Right cardiac atrium (tissue), 5 donors: ENCODE measurements at regions not wholly inside any gene's neighbourhood (a gene's known extent, or its start where the extent isn't known, plus 50 kb on each side); places are given as distances from the start of the nearest gene placed in this dataset.

Experiments
- ATAC-seq, 2 donors: fragments of 200-7000 bp; cut with Tn5 transposase; one replicate each; pipeline versions ENCODE4 v1.8.0 to v1.9.1; 2020; ENCODE audit warnings: moderate library complexity in 2 of 2, mild to moderate bottlenecking in 1 of 2
- DNase-seq, 3 donors: peaks; one replicate each; pipeline ENCODE4 v3.0.0-alpha.2; 2020
- H3K27ac ChIP-seq: one replicate; pipeline ENCODE4 v1.5.1; 2013; ENCODE audit warnings: mild to moderate bottlenecking, low read length, control low read depth, moderate library complexity
- H3K27me3 ChIP-seq: one replicate; pipeline ENCODE4 v1.6.1; 2013; ENCODE audit not compliant: control insufficient read depth, insufficient read depth
- H3K4me1 ChIP-seq: one replicate; pipeline ENCODE4 v1.6.1; 2013; ENCODE audit warnings: low read length; ENCODE audit not compliant: control insufficient read depth, insufficient read depth
- H3K4me3 ChIP-seq: one replicate; pipeline ENCODE4 v1.5.1; 2013; ENCODE audit warnings: low read length, control low read depth
- H3K9me3 ChIP-seq: one replicate; pipeline ENCODE4 v1.6.1; 2013; ENCODE audit warnings: low read length; ENCODE audit not compliant: control insufficient read depth
- WGBS: extraction: QIAGEN DNeasy Blood & Tissue Kit; methylation state at CpG from one replicate; pipeline ENCODE4 v1.1.7; 2013; 5-methylcytosine and 5-hydroxymethylcytosine counted together
- intact Hi-C, 4 donors: fragments of 100-400 bp; cut with DNase I; formaldehyde crosslinking; loops; one replicate each; pipeline versions ENCODE4 v1.11.0 to v1.14.0; 2022 to 2023
- donor health status: healthy with polysubstance abuse.
- donor health status: DM: no; HTN: yes; CAD: no.
- donor health status: DM: no; HTN: no; CAD: no.
- donor health status: DM: no; HTN: yes; CAD: no; lungs with severe emphysema.
- donor health status: DM: yes; HTN: yes; CAD: no.

DNA sequence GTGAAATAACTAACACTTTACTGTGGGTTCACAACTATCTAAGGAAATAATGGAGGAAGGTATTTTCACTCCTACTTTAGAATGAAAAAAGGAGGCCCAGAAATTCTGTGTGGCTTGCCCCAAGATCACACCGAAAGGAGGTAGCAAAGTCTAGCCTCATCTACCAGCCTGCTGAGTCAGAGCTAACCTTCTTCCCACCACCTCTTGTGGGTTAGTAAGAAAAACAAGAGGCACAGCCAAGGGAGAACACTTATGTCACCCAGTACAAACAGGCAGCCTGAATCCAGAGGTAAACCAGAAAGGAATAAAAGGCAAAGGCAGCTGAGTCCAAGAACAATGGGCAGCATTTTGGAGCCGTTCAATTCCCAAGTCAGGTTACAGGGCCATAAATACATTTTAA lies 91.9 kb upstream of the RASEF start:
- no peaks in the 10 kb centered on the region for H3K27me3 ChIP-seq
- ATAC-seq (no peak), DNase-seq (no peak)
- no peak overlapping the region for H3K27ac ChIP-seq
- H3K9me3 ChIP-seq, result no peaks in the 10 kb centered on the region
- 92% methylated on average over 2 of the region's 2 CpGs for WGBS
- H3K4me3 ChIP-seq, result no peak overlapping the region
- intact Hi-C loops, result no loop called here
- no peaks in the 10 kb centered on the region for H3K4me1 ChIP-seq

DNA sequence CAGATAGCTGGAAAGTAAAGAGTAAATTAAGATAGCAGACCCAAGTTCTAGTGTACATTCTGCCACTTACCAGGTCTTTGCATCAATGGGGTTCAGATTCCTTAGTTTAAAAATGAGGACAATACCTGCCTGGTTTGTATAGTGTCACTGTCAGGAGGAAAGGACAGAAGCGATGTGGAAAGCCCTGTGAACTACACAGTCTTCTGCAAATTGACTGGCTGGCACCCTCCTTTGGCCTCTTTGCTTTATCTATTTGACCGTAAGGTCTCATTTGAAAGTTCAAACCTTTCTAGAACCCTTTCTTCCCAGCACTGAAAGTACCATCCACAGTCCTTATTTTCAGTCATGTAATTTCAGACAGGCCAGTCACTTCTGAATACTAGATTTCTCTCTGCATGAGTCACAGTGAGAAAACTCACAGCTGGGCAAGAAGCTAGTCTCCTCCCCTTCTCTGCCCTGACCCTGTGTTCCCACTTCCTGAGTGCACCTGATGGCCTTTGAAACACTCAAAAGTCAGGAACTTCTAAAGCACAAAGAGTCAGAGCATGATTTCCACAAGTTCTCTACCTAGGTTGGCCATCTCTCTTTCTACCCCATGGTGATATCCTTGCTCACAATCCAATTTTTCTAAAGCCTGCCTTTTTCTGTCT lies 91.3 kb upstream of the RASEF start:
- no peak overlapping the region for H3K4me3 ChIP-seq
- DNase-seq (no peak), ATAC-seq (no peak)
- intact Hi-C loops, result no loop called here
- H3K27ac ChIP-seq, result no peak overlapping the region
- no peaks in the 10 kb centered on the region for H3K4me1 ChIP-seq
- no peaks in the 10 kb centered on the region for H3K9me3 ChIP-seq
- WGBS, result 89% methylated on average over 2 of the region's 2 CpGs
- H3K27me3 ChIP-seq, result no peaks in the 10 kb centered on the region

DNA sequence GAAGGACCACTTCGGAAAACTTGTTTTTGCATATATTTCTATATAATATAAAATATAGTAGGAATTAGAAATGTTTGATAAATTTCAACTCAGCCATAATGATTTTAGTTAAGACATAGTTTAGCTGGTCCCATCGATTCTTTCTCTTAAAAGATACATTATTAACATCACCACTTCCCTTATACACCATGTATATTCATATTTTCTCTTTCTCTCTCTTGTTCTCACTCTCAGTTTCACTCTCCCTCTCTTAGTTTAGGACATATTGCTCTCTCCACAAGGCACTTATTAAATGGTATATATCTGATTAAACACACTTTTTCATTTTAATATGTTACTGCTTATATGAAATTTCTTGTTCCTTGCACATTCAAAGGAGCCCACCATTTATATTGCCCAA lies 90.1 kb upstream of the RASEF start:
- intact Hi-C loops, result no loop called here
- no peak for DNase-seq
- H3K27me3 ChIP-seq, result no peaks in the 10 kb centered on the region
- no peak for ATAC-seq
- 89% methylated on average over 2 of the region's 2 CpGs for WGBS
- H3K27ac ChIP-seq, result no peak overlapping the region
- no peak overlapping the region for H3K4me3 ChIP-seq
- H3K9me3 ChIP-seq, result no peaks in the 10 kb centered on the region
- no peaks in the 10 kb centered on the region for H3K4me1 ChIP-seq

DNA sequence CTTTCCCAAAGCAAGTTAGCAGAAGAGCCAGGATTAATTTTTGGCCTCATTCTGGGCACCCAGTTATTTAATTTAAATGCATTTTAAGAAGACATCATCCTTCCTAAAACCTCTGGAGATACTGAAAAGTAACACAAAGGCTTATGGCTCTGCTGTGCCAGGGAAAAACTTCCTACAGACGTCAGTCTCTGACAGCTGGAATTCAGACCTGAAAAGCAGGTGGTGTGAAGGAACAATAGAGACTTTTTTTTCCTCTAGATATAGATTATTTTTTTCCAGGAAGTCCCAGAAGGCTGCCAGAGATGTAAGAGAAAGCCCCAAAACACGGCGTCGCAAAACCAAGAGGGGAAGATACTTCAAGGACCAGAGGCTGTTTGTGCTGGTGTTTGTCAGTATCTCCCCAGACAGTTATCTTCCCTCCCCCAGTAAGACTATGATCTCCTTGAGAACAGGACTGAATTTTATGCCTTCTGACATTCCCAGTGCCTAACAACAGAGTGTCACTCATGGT lies 88.7 kb upstream of the RASEF start:
- no peak overlapping the region for H3K4me3 ChIP-seq
- WGBS, result 48% methylated on average over 4 of the region's 4 CpGs
- no peak for DNase-seq
- intact Hi-C loops, result no loop called here
- no peaks in the 10 kb centered on the region for H3K27me3 ChIP-seq
- H3K27ac ChIP-seq, result no peak overlapping the region
- H3K9me3 ChIP-seq, result no peaks in the 10 kb centered on the region
- no peak for ATAC-seq
- no peaks in the 10 kb centered on the region for H3K4me1 ChIP-seq

DNA sequence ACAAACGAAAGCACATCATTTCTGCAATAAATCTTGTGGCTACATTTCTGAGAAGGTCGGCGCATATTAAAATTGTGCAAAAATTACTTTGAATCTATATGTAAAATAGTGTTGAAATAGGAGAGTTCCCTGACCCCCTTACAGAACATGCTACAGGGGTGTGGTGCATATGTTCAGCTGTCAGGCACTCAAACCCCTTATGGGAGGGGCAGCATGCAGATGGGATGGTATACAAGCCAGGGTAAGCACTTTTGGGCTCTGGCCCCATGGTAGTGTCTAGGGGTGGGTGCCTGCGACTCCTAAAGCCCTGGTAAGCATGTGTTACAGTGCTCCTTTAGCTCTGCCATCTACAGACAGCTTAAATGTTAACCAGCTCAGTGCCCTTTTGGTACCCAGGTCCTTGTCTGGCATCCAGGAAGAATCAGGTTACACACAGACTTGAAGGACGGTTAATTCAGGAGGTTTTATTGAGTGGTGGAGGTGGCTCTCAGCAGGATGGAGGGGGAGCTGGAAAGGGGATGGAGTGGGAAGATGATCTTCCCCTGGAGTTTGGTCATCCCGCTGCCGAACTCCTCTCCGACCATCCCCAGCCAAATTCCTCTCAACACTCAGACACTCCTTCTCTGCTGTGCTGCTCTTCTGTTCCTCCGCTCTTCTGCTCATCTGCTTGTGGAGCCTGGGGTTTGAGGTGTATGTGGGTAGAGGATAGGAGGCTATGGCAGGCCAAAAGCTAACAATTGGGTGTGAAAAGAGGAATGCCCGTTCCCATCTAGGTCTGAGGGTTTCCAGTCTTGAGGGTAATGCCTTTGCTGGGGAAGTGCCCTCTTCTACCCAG lies 84.6 kb upstream of the RASEF start:
- ATAC-seq, result no peak
- Histone ChIP-seq H3K9me3 (no peaks in the 10 kb centered on the region), H3K27ac (no peak overlapping the region), H3K4me3 (no peak overlapping the region), H3K27me3 (no peaks in the 10 kb centered on the region), H3K4me1 (no peaks in the 10 kb centered on the region)
- intact Hi-C loops, result no loop called here
- DNase-seq, result no peak
- 77% methylated on average over 10 of the region's 10 CpGs for WGBS

DNA sequence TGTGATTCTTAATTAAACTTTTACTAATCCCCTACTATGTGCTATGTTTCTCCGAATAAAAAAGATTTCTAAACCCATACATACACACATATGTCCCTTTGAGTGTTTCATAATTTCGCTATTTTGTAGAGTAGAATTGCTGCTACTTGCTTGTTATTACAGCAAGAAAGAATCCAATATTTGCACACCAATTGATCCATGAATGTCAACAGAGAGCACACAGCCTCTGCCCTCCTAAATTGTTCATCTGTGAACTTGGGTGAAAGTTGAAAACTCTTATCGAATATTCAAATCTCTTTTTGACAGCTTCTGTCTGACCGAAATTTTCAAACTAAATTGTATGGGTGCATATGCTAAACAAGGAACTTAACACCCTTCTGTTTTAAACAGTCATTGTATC lies 83.4 kb upstream of the RASEF start:
- Histone ChIP-seq H3K9me3 (no peaks in the 10 kb centered on the region), H3K27ac (no peak overlapping the region), H3K27me3 (no peaks in the 10 kb centered on the region), H3K4me3 (no peak overlapping the region), H3K4me1 (no peaks in the 10 kb centered on the region)
- intact Hi-C loops, result no loop called here
- DNase-seq, result no peak
- 89% methylated on average over 4 of the region's 4 CpGs for WGBS
- no peak for ATAC-seq

DNA sequence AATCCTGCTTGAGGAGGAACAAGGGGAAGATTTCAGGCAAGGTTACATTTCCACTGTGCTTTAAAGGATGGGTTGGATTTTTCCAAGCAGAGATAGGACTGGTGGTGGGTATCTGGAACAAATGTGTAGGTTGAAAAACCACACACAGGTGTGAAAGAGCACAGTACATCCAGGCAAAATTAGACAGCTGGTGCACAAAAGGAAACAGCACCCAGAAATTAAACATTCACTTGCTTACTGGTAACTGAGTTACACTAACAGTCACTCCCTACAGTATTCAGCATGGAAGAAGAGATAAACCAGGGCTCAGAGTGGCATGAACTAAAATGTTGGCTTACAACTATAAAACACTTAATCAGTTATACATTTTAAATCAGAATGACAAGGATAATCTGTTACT lies 81.5 kb upstream of the RASEF start:
- Histone ChIP-seq H3K4me1 (no peaks in the 10 kb centered on the region), H3K27ac (no peak overlapping the region), H3K9me3 (no peaks in the 10 kb centered on the region), H3K4me3 (no peak overlapping the region), H3K27me3 (no peaks in the 10 kb centered on the region)
- no peak for DNase-seq
- intact Hi-C loops, result no loop called here
- ATAC-seq, result no peak

DNA sequence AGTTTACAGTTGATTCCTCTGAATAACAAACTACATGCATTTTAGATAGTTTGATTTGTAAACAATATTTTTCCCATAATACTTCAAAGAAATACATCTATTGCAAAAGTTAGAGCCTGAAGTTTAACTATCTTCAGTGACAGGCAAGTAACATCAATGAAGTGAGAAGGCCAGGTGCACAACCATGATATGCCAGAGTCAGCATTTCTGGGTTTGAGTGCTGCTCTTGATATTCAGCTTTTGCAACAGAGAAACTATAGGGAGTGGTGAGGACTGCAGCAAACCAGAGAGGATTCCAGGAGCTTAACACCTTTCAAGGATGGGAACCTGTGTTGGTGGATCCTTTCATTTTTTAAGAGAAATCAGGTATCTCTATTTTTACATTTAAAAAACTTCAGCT lies 79.4 kb upstream of the RASEF start:
- no peaks in the 10 kb centered on the region for H3K4me1 ChIP-seq
- no peak for DNase-seq
- no peak overlapping the region for H3K27ac ChIP-seq
- no peaks in the 10 kb centered on the region for H3K27me3 ChIP-seq
- no peak overlapping the region for H3K4me3 ChIP-seq
- intact Hi-C loops, result no loop called here
- H3K9me3 ChIP-seq, result no peaks in the 10 kb centered on the region
- no peak for ATAC-seq

DNA sequence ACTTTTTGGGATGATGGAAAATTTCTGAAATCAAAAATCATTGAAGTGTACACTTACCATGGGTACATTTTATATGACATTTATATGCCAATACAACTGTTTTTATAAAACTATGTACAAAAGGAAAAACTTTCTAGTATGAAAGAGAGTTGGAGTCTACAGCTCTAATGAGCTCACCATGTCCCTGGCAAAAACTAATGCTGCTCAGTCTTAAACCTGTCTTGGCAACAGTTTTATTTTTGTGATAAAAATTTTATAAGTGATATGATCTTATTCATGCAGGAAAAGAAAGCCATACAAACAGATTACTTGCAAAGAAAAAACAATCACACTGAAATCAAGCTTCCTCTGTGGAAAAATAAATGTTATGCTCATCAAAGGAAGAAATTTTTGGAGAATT lies 78.9 kb upstream of the RASEF start:
- intact Hi-C loops, result no loop called here

DNA sequence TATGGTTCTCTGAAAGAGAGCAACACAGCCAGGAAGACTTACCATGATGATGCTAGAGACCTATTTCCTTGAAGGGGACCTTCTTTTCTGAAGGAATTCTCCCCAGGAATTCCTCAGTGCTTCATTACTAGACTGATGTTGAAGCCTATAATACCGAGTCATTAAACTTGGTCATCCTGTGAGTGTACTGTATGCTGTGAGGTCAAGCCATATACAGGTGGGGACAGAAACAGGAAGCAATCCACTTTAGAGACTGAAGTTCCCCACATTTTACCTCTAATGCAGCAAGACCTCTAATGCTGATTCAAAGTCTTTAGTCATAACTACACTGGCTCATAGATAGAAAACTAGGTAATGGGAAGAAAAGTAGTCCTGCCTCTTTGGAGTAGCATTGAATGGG lies 77.1 kb upstream of the RASEF start:
- Histone ChIP-seq H3K27me3 (no peaks in the 10 kb centered on the region), H3K4me3 (no peak overlapping the region), H3K27ac (no peak overlapping the region), H3K9me3 (no peaks in the 10 kb centered on the region), H3K4me1 (no peaks in the 10 kb centered on the region)
- DNase-seq, result no peak
- intact Hi-C loops, result no loop called here
- ATAC-seq, result no peak
- 90% methylated on average over 1 of the region's 1 CpG for WGBS

More for the DNA sequence above, 78.9 kb upstream of the RASEF start:
- no peak overlapping the region for H3K27ac ChIP-seq
- no peak overlapping the region for H3K4me3 ChIP-seq
- no peaks in the 10 kb centered on the region for H3K9me3 ChIP-seq
- no peaks in the 10 kb centered on the region for H3K27me3 ChIP-seq
- H3K4me1 ChIP-seq, result no peaks in the 10 kb centered on the region
- ATAC-seq, result no peak
- no peak for DNase-seq

DNA sequence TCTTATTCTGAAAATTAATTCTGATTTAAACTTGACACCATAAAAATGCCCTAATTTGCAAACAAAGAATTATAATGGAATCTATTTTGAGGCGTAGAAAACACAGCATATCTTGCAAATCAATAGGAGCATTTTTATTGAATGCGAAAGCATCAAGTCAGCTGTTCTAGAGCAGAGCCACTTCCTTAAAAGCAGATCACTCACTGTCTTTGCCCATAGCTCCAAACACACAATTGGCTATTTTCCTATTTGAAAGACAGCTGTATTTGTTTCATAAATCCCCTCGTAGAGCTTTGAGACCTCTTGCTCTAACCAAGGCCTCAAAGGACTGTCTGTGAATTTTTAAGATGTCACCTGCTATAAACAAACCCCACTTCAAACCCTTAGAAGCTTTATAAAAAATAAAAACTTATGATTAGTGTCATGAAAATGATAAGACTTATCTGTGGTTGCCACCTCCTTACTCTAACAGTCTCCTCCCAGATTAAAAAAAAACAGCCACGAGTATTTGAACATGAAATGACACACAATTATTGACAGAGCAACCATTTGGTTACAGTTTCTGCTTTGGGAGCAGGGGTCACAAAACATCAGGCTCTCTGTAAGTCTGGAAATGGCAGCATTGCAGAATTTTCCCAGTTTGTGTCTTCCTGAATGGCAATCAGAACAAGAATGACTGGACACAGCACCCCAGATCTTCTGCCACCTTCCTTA lies 75.6 kb upstream of the RASEF start:
- ATAC-seq (no peak), DNase-seq (no peak)
- Histone ChIP-seq H3K4me3 (no peak overlapping the region), H3K27ac (no peak overlapping the region), H3K4me1 (no peaks in the 10 kb centered on the region), H3K9me3 (no peaks in the 10 kb centered on the region), H3K27me3 (no peaks in the 10 kb centered on the region)
- intact Hi-C loops, result no loop called here
- WGBS, result 45% methylated on average over 4 of the region's 4 CpGs
